Fibroblast of skin of left quadriceps (primary cell): ENCODE measurements at regions not wholly inside any gene's neighbourhood (a gene's known extent, or its start where the extent isn't known, plus 50 kb on each side); places are given as distances from the start of the nearest gene placed in this dataset.

Source experiments
- DNase-seq, 2 experiments: peaks; one replicate each; pipeline ENCODE4 v3.0.0-alpha.2; 2013; ENCODE audit warnings: low read depth in 2 of 2

DNA sequence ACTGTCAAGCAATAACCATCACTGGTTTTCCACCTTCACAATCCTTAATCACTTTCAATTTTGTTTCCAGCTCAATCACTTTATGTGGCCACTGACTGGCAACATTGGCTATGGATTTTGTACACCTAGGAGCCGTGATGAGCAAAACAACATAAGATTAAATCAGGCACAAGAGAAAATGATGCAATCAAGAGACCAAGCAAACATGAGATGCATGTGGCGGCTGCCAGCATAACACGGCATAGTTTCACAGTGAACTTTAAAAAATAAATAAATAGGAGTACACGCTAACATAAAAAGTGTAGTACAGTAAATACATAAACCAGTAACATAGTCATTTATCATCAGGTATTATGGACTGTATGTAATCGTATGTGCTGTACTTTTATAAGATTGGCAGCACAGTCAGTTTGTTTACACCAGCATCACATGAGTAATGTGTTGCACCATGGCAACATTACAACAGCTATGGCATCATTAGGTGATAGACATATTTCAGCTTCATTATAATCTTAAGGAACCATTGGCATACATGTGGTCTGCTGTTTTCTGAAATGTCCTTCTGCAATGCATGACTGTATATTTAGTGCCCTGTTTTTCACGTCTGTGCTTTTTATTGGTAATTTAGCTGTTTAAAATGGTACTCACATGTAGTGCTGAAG lies 83.3 kb upstream of the PRDM11 start:
- DNase-seq: no peak

DNA sequence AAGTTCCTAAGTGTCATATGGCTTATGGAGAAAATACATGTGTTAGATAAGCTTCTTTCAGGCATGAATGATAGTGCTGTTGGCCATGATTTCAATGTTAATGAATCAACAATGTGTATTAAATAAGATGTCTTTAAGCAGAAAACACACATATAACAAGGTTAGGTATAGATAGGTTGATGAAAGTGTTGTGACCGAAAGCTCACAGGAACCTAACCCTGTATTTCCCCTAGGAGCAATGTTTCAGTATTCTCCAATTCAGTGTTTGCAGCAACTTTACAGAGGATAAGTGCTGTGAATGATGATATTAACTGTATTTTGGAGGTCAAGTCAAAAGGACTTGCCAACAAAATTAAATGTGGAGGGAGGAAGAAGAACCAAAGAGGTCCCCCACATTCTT lies 82.8 kb upstream of the PRDM11 start:
- no peak for DNase-seq

DNA sequence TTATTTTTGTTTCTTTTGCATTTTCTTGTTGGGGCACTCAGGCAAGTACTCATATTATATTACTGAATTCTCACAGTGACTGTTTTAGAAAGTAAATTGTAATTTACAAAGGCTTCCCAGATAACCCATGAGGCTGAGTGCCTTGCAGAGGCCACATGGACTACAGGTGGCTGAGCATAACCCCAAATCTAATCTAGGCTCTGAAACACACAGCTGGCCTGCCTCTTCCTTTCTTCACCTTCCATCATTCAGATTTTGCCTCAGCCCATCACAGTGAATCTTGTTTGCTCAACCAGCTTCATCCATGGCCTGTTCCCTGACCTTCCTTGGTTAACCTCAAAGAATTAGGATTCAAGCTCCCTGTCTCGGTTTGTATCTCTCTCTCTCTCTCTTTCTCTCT lies 78.5 kb upstream of the PRDM11 start:
- no peak for DNase-seq

DNA sequence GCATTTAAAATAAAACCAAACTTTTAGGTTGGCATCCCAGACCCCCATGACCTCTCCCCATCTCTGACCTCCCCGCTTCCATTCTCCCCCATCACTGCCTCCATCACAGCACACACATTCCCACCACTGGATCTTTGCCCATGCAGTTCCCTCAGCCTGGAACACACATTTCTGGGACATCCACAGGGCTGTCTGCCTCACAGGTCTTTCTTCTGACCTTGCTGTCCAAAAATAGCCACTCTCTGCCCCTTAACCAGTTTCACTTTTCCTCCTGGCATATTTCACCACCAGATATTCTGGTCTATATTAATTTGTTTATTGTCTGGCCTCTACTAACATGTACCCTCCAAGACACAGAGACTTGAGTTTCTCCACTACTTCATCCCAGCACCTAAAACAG lies 75.2 kb upstream of the PRDM11 start:
- no peak for DNase-seq

DNA sequence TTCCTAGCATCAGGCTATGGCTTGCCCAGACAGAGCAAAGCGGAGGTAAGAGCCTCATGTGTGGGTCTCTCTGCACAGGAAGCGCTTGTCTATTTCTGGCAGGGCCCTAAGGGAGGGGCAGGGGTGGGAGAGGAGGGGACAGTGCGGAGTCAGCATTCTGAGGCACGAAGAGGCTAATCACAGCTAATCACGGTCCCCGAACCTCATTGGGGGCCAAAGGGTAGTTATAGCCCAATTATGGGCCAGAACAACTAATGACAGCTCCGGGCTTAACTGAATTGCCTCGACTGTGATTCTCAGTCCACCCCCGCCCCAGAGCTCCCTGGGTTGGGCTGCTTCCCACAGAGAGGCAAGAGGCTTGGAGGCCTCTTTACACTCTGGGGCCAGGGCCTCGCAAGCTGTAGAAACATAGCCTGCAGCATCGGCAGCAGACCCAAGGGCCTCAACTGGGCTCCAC lies 72.7 kb upstream of the PRDM11 start:
- no peak for DNase-seq

DNA sequence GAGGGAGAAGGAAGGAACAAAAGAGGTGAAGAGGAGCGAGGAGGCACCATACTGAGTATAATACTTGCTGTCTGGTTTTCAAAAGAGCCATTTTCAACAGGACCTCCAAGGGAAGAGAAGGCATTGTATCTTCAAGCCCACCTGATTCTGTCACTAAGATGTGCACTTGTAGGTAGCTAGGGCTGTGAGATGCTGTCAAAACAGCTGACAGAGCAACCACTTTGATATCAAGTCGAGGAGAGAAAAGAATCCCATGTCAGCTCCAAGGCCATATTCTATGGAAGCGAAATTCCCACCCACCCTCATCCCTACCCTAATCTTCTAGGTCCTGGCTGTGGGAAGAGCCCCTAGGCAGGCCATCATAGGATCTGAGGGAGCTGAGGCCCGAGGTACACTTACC lies 70.9 kb upstream of the PRDM11 start:
- no peak for DNase-seq

DNA sequence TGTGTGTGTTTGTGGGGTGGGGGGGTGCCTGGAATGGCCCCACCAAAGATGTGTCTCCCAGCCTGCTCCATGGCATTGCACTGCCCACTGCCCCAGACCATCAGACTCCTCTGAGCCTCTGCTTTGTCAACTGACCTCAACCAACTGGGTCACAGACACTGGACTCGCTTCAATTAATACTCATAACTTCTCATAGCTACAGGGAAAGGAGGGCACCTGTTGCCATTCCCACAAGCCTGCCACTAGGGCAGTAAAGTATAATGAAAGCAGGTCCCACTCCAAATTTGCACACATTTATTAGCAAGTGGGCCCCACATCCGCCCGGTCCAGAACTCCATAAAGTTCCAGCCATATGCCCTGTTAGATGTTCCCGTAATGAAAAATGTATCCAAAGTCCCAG lies 70.5 kb upstream of the PRDM11 start:
- no peak for DNase-seq

DNA sequence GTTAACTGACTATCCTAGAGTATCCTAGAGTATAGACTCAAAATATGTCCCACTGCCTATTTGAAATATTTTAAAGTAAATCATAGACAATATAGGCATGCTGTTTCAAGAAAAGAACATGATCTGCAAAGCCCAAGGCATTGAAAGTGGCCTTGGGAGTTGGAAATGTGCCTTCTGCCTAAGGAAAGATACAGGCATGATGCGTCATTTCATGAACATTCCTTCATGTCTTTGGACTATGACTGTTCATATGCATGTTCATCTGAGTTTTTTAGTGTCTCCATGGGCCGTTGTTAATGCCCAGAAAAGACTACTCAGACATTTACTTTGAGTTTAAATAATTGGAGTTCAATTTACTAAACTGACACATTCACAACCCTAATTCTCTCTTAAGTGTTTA lies 69.7 kb upstream of the PRDM11 start:
- no peak for DNase-seq

DNA sequence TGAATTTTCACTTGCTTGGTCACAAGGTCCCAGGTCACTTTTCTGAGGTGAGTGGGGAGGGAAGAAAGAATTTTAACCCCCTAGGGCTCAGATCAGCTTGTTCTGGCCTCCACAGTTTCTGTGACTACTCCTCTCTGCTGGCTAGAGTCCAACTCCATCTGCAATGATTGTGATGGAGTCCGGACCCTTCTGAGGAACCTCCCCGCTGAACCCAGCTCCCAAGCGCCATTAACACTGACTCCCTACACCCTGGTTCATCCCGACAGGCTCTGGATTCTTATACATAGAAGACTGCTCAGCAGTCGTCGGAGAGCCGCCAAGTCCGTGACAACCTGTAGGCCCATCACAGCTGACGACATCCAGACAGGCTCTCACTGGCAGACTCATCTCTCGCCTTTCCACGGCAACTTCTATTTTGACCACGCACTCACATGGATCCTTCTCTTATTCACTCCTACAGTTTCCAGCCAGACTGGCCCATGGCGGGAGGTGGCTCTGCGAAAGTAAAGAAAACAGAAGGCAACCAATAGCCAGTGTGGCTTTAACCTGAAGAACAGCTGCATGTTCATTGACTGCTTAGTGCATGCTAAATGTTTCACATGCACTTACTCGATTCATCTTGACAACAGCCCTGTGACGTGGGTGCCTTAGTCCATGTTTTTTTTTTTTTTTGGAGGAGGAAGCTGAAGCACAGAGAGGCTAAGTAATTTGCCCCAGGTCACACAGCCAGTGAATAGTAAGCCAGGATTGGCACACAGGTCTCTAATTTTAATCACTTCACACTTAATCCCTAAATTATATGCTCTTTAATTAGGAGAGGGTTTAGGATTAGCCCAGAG lies 68.0 kb upstream of the PRDM11 start:
- no peak for DNase-seq

DNA sequence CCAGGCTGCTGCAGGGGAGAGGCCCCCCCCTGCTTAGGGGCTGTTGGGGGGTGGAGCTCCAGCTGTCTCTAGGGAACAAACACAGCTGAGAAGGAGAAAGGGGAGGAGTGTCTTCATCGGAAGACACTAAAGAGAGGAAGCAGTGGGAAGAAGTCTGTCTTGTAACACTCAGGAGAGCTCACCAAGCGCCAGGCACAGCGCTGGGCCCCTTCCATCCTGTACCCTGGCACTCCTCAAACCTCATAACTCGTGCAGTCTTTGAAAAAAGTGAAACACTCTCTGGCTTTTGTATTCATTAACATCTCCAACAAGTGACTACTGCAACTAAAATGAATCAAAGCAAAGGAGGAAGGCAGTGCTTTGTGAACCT lies 67.4 kb upstream of the PRDM11 start:
- no peak for DNase-seq

DNA sequence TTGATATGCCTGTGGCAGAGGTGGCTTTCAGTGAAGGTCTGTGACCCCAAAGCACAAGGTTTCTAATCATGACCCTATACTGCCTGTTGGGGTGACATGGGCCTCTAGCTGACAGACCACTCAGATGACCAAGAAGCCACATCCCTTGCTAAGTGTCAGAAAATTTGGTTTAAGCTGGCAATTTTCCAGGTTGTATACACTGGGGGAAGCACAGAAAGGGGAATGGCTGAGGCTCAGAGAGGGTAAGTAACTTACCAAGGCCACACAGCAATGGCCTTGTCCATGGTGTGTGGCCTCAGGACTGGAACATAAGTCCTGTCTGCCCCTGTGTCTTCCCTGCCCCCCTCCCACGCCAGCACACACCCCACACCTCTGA lies 66.9 kb upstream of the PRDM11 start:
- no peak for DNase-seq

DNA sequence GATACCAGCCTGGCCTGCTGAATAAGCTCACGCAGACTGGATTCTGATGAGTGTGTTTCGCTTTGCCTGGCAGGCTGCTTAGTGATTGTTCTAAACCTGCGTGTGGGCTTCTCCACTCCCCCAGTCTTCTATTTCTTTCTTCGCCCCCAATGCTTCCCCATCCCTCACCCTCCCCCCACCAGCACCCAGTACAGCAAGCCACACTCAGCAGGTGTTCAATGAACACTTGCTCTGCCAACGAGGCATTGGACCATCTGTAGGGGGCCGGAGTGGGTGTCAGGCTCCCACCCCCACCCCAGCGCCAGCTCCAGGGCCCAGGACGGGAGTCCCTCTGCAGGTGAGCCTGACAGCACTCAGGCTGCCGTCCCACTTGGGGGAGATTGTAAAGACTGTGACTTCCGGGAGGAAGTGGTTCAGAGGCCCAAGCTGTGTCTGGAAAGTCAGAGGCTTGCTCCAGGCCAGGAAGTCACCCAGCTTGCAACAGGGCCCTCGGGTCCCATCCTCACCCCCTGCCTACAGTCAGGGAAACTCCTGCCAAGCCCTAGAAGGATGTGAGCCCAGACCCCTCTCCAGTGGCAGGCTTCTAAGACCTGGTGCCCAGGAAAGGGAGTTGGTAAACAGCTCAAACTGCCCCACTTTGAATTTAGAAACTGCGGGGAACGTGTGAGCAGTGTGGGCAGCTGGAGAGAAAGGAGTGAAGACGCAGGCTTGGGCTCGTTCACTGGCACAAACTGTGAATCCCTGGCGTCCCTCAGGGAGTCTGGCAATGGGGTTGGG lies 66.3 kb upstream of the PRDM11 start:
- no peak for DNase-seq

DNA sequence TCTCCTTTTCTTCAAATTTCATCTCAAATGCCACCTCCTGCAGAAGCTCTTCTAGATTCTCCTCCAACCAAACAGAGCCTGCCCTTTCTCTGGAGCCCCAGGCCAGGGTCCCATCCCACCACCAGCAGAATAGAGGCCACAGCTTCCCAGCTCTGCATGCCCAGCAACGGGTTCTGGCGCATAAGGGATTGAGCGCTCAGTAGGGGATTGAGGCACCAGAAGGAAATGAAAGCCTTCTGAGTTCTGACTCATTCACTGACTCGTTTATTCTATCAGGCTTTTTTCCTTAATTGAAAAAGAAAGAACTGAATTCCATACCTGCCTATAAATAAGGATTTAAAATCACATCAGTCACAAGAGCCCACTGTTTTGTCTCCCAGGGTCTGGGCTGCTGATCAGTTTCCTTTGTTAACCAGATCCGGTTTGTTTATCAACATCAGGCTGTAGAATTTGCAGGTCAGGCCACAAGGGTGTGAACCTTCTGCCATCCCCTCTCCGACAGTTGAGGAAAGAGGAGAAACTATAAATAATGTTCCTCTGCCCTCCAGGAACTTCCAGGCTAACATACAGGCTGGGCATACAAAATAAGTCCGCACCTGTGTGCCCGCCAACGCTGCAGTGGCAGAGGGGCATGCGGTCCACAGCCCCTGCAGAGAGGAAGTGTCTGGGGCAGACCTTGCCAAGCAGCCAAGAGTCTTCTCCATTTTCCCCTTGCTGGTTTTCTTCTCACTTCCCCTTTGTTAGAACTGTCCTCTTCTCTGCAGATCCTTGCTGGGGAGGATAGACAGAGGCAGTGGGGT lies 63.5 kb upstream of the PRDM11 start:
- DNase-seq: no peak

DNA sequence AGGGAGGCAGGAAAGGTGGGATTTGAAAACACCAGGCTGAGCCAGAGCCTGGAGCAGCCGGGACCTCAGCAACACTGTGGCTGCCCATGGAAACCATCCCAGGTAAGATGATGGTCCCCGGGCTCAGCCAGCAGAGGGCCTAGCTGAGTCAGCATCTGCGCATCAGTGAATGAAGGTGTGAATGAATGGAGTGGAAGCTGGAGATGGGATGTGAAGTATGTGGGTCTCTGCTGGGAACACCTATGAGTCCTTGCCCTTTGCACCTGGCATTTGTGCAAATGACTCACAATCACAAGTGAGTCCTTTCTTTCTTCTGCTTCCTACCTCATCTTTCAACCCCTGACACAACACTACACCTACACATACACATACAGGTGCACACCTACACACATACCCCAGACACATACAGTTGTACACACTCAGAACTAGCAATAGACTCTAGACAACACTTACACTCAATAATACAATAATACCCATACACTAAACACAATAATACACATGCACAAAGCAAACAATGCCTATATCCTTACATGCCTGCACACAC lies 62.8 kb upstream of the PRDM11 start:
- no peak for DNase-seq

DNA sequence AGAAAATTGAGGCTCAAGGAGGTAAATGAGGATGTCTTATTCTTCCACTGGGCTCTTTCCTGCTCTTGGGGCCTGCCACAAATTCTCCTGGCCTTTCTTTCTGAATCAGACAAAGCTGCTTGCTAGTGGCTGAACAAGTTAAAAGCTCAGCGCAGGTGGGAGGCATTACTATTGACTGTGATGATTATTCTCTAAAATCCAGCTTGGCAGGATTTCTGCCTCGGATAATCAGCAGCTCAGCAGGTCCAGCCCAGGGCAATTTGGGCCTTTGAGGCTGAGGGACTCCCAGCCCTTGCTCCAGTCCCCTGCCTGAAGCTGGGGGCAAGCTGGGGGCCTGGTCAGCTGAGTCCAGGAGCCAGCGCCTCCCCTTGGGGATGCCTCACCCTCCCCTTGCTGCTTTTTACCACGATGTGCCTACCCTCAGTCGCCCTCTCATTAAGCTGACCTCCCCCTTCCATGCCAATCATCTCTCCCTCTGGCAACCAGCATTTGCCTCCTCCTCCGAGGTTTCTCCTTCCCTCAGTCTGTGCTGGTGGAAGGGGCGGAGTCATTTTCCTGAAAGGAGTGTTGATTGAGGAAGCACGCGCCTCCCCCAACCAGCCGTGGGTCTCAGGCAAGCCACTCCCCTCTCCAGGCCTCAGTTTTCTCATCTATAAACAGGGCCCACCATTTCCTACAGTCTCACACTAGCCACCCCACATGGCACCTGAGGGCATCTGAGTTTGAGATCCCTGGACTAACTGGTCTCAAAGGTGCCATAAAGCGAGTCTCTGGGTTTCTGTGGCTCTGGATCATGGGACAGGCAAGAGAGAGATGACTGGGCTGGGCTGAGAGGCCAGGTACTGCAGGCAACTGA lies 60.6 kb upstream of the PRDM11 start:
- DNase-seq: no peak

DNA sequence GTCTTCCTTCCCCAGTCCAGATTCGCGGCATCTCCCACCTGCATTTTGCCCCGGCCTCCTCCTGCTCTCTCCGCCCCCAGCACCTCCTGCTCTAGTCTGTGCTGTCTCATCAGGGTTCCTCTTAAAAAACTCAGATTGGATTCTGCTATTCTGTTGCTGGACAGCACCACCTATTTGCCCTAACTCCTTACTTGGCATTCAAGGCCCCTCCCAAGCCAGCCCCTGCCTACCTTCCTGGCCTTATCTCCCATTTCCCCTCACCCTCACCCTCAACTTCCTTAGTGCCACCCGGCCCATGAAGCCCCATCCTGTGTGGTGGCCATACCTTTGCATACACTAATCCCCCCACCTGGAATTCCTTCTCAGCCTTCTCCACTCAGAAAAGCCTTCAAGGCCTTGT lies 59.9 kb upstream of the PRDM11 start:
- DNase-seq: no peak

DNA sequence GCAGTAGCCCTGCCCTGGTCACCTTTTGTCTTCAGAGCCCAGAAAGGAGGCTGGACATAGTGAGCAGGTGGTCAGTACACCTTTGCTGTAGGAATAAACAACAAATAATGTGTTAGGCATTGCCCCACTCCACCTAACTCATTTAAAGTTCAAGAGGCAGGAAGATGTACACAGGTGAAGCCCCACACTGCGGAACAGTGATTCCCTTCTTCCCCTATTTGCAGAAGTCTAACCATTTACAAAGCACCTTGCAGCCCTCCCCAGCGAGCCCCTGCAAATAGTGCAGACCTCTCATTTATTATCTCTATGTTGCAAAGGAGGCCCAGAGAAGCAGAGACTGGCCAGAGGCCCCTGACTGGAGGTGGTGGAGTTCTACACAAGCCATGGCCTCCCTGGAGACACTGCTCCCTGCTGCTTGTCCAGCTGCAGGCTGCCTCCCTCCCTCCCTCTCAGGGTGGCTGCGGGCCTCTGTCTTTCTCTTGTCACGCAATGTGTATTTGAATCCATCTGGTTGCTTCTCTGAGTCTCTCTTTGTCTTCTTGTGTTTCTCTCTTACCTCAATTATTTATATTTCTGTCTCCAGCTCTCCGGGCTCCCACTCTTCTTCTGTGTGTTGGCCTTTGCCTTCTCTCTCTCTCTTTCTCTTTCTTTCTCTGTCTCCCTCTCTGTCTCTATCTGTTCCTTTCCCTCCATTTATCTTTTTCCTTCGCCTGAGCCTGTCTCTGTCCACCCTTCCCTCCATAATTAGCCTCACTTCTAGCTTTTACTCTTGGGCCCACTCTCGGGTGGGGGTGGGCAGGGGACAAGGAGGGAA lies 59.1 kb upstream of the PRDM11 start:
- no peak for DNase-seq

DNA sequence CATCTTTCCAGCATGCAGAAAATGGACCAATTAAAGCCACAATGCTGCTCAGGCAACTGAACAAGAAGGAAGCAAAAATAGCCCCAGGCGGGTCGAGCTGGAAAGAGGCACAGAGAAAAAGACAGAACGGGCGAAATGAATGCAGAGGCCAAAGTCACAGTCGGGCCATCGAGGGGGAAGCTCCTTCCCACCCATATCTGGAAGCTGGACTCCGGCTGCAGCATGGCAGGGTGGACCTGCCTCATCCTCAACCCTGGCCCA lies 58.6 kb upstream of the PRDM11 start:
- no peak for DNase-seq

DNA sequence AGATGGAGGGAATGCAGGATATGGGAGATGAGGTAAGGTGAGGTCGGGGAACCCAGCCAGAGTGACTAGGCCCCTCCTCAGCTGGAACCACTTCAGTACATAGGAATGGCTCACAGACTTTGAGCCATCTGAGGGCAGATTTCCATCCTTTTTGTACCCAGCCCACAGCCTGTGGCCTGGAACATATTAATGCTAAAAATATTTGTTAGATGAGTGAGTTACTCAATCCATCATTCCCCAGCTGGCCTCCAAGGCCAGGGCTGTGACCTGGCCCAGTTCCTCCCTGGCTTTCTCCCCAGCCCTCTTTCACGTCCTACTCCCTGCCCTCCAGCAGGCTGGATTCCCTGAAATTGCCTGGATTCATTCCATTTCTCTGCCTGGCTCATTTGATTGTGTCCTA lies 57.2 kb upstream of the PRDM11 start:
- peak; percentile 69 to 71 for DNase-seq
